ENCODE measurements at regions not wholly inside any gene's neighbourhood (a gene's known extent, or its start where the extent isn't known, plus 50 kb on each side); places are given as distances from the start of the nearest gene placed in this dataset.
A peak's percentile ranks its signal among the peaks of the same experiment; 100 is the strongest.

DNA sequence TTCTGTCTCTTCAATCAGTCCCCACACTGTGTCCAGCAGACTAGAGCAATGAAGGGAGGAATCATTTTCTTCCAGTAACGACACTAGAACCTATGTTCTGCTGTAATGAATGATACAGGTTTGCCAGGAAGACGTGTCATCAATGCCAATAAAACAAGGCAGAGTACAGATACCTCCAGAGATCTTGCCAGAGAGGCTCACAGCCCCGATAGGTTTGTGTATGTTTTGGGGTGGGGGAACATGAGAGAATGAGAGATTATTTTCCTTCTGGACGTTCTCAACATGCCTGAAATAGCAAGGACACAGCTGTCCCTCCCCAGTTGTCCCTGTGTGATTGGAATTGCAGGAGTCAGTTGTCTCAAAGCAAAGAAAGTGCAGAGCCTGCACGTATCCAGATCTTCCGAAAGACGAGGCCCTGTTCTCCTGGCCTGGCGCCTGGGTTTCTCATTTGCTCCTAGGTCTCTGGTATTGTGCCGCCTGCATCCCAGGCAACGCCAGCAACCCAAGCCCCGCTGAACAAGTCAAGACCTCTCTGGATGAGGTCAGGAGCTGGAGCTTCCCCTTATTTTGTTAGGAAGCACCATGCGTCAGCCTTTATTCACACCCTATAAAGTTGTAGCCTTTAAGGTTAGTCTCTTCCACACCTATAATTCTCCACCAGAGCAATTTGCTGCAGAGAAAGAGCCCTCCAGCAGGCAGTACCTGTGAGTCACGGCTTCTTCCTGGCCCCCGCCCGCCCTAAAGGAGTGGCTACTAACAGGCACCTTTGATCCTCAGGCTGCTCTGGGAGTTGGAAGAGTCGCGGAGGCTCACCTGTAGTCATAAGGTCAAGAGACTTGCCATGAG, 130.5 kb downstream of the TOMM20 start:
- no peak overlapping the region for H3K4me3 ChIP-seq (ENCODE audit: low read depth, low read length)
- H3K36me3 ChIP-seq (ENCODE audit: control insufficient read depth in 1 of 2, insufficient read depth in 2 of 2, low read length in 2 of 2) = no peaks in the 10 kb centered on the region
- H2AK5ac ChIP-seq (ENCODE audit: low read length) = no peak overlapping the region

GRCh38 chr1:234997201-234997895, 131.3 kb downstream of the TOMM20 start:
- H2AFZ ChIP-seq (ENCODE audit: insufficient read depth, low read length, poor library complexity) = peak overlapping the region; percentile 71
- H4K8ac ChIP-seq (ENCODE audit: low read depth, low read length) = peak overlapping the region; percentile 82
- no peak overlapping the region for H3K23ac ChIP-seq (ENCODE audit: low read length)
- peak overlapping the region; percentile 85 for H2BK5ac ChIP-seq (ENCODE audit: low read depth, low read length, poor library complexity)
- peak overlapping the region; percentile 83 for H3K18ac ChIP-seq (ENCODE audit: low read length)
- H2BK120ac ChIP-seq (ENCODE audit: insufficient read depth, low read length, poor library complexity) = peak overlapping the region; percentile 94
- H4K91ac ChIP-seq (ENCODE audit: low read depth, low read length) = peak overlapping the region; percentile 89
- peak overlapping the region; percentile 20 for H4K12ac ChIP-seq (ENCODE audit: low read depth, low read length)
- H3K79me1 ChIP-seq (ENCODE audit: low read length) = peaks cover 33% of the 10 kb centered on the region
- peak; percentile 90 to 94 for DNase-seq
- peak overlapping the region; percentile 93 for H2BK12ac ChIP-seq (ENCODE audit: low read length)
- H2AK5ac ChIP-seq (ENCODE audit: low read length) = peak overlapping the region; percentile 28
- H3K4me1 ChIP-seq (ENCODE audit: control insufficient read depth in 1 of 2, insufficient read depth in 2 of 2, low read length in 2 of 2) = peaks cover 27 to 34% of the 10 kb centered on the region in 2 experiments
- no CpG with 5 or more reads among the region's 16 CpGs for WGBS (ENCODE audit: extremely low coverage, insufficient coverage, insufficient read length)
- H3K4me2 ChIP-seq (ENCODE audit: low read length) = no peak overlapping the region
- peak overlapping the region; percentile 93 for H3K14ac ChIP-seq (ENCODE audit: low read length)
- no peaks in the 10 kb centered on the region for H3K27me3 ChIP-seq (ENCODE audit: insufficient read depth, low read length)
- no peak overlapping the region for H3K9ac ChIP-seq (ENCODE audit: low read length)
- H3K4ac ChIP-seq (ENCODE audit: low read depth, low read length) = peak overlapping the region; percentile 39
- H3K27ac ChIP-seq (ENCODE audit: low read depth, low read length) = peak overlapping the region; percentile 84
- no peaks in the 10 kb centered on the region for H3K36me3 ChIP-seq (ENCODE audit: control insufficient read depth in 1 of 2, insufficient read depth in 2 of 2, low read length in 2 of 2)
- no peak overlapping the region for H3K4me3 ChIP-seq (ENCODE audit: low read depth, low read length)
- H3K9me3 ChIP-seq (ENCODE audit: insufficient read depth, low read depth, low read length) = no peaks in the 10 kb centered on the region
- H3K79me2 ChIP-seq (ENCODE audit: control insufficient read depth, insufficient read depth, low read length, poor library complexity) = peaks cover 6% of the 10 kb centered on the region

More for the DNA sequence above, 130.5 kb downstream of the TOMM20 start:
- H3K4me1 ChIP-seq (ENCODE audit: control insufficient read depth in 1 of 2, insufficient read depth in 2 of 2, low read length in 2 of 2) = peaks cover 27 to 34% of the 10 kb centered on the region in 2 experiments
- no CpG with 5 or more reads among the region's 17 CpGs for WGBS (ENCODE audit: extremely low coverage, insufficient coverage, insufficient read length)
- peaks cover 33% of the 10 kb centered on the region for H3K79me1 ChIP-seq (ENCODE audit: low read length)
- peak overlapping the region; percentile 20 for H4K12ac ChIP-seq (ENCODE audit: low read depth, low read length)
- H3K18ac ChIP-seq (ENCODE audit: low read length) = peak overlapping the region; percentile 42
- H3K9ac ChIP-seq (ENCODE audit: low read length) = no peak overlapping the region
- H4K8ac ChIP-seq (ENCODE audit: low read depth, low read length) = peak overlapping the region; percentile 82
- peak overlapping the region; percentile 84 for H3K27ac ChIP-seq (ENCODE audit: low read depth, low read length)
- H2AFZ ChIP-seq (ENCODE audit: insufficient read depth, low read length, poor library complexity) = no peak overlapping the region
- H4K91ac ChIP-seq (ENCODE audit: low read depth, low read length) = peak overlapping the region; percentile 89
- no peaks in the 10 kb centered on the region for H3K9me3 ChIP-seq (ENCODE audit: insufficient read depth, low read depth, low read length)
- peaks cover 6% of the 10 kb centered on the region for H3K79me2 ChIP-seq (ENCODE audit: control insufficient read depth, insufficient read depth, low read length, poor library complexity)
- H3K23ac ChIP-seq (ENCODE audit: low read length) = no peak overlapping the region
- peak overlapping the region; percentile 87 for H2BK12ac ChIP-seq (ENCODE audit: low read length)
- H3K27me3 ChIP-seq (ENCODE audit: insufficient read depth, low read length) = no peaks in the 10 kb centered on the region
- peak overlapping the region; percentile 94 for H2BK120ac ChIP-seq (ENCODE audit: insufficient read depth, low read length, poor library complexity)
- H3K14ac ChIP-seq (ENCODE audit: low read length) = peak overlapping the region; percentile 55
- H3K4ac ChIP-seq (ENCODE audit: low read depth, low read length) = peak overlapping the region; percentile 39
- DNase-seq = peak; percentile 77 to 82
- peak overlapping the region; percentile 15 for H3K4me2 ChIP-seq (ENCODE audit: low read length)
- H2BK5ac ChIP-seq (ENCODE audit: low read depth, low read length, poor library complexity) = peak overlapping the region; percentile 73

GRCh38 chr1:234996245-234996757, 132.3 kb downstream of the TOMM20 start:
- H3K18ac ChIP-seq (ENCODE audit: low read length) = no peak overlapping the region
- H3K4me3 ChIP-seq (ENCODE audit: low read depth, low read length) = no peak overlapping the region
- whole genome bisulfite sequencing (ENCODE audit: extremely low coverage, insufficient coverage, insufficient read length) = no CpG with 5 or more reads among the region's 9 CpGs
- H4K8ac ChIP-seq (ENCODE audit: low read depth, low read length) = no peak overlapping the region
- H3K4me1 ChIP-seq (ENCODE audit: control insufficient read depth in 1 of 2, insufficient read depth in 2 of 2, low read length in 2 of 2) = peaks cover 27 to 33% of the 10 kb centered on the region in 2 experiments
- H3K14ac ChIP-seq (ENCODE audit: low read length) = no peak overlapping the region
- no peaks in the 10 kb centered on the region for H3K27me3 ChIP-seq (ENCODE audit: insufficient read depth, low read length)
- peaks cover 32% of the 10 kb centered on the region for H3K79me1 ChIP-seq (ENCODE audit: low read length)
- H4K12ac ChIP-seq (ENCODE audit: low read depth, low read length) = no peak overlapping the region
- H2BK120ac ChIP-seq (ENCODE audit: insufficient read depth, low read length, poor library complexity) = no peak overlapping the region
- no peaks in the 10 kb centered on the region for H3K9me3 ChIP-seq (ENCODE audit: insufficient read depth, low read depth, low read length)
- no peak overlapping the region for H3K27ac ChIP-seq (ENCODE audit: low read depth, low read length)
- H4K91ac ChIP-seq (ENCODE audit: low read depth, low read length) = no peak overlapping the region
- H2BK12ac ChIP-seq (ENCODE audit: low read length) = no peak overlapping the region
- no peak overlapping the region for H2AFZ ChIP-seq (ENCODE audit: insufficient read depth, low read length, poor library complexity)
- H3K4me2 ChIP-seq (ENCODE audit: low read length) = no peak overlapping the region
- H2AK5ac ChIP-seq (ENCODE audit: low read length) = no peak overlapping the region
- no peak overlapping the region for H3K9ac ChIP-seq (ENCODE audit: low read length)
- H3K4ac ChIP-seq (ENCODE audit: low read depth, low read length) = no peak overlapping the region
- no peak overlapping the region for H2BK5ac ChIP-seq (ENCODE audit: low read depth, low read length, poor library complexity)
- H3K79me2 ChIP-seq (ENCODE audit: control insufficient read depth, insufficient read depth, low read length, poor library complexity) = peaks cover 6% of the 10 kb centered on the region
- H3K36me3 ChIP-seq (ENCODE audit: control insufficient read depth in 1 of 2, insufficient read depth in 2 of 2, low read length in 2 of 2) = no peaks in the 10 kb centered on the region
- H3K23ac ChIP-seq (ENCODE audit: low read length) = no peak overlapping the region
- DNase-seq = no peak

DNA sequence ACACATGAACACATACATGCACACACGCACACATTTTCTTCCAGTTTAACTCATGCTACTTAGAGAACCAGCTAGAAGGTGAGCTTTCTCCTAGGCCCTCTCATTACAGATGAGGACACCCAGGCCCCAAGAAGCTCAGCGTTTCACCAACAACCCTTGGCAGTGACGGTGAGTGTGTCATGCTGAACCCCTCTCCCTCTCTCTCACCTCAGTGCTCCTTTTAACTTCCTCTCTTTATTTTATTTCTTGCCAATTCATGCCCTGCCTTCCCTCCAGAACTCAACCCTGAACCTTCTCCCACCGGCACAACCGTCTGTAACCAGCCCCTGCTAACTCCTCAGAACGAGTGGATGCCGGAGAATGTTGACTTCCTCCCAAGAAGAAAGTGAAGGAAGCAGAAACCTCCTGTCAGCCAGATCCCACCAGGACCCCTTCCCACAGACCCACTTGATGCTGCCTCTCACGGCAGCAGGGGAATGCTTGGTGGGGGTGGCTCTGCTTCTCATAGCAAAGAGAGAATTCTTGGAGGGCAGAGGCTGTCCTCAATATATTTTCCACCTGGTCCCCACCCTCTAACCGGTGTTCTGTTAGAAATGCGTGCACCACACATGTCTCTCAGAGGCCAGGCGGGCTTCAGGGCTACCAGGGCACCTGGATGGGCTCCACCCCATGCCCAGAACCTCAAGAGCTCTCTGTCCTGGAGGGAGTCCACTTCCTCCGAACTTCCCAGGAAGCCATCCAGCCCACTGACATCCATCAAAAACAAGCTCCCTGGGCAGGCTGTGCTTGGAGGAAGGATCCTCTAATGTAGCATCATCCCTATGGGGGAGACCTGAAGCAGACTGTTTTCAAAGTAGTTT, 134.0 kb downstream of the TOMM20 start:
- Histone ChIP-seq H3K4me2 (ENCODE audit: low read length) (no peak overlapping the region), H2BK12ac (ENCODE audit: low read length) (peak overlapping the region; percentile 29), H3K27ac (ENCODE audit: low read depth, low read length) (no peak overlapping the region), H4K91ac (ENCODE audit: low read depth, low read length) (peak overlapping the region; percentile 40), H3K9me3 (ENCODE audit: insufficient read depth, low read depth, low read length) (no peaks in the 10 kb centered on the region), H3K23ac (ENCODE audit: low read length) (no peak overlapping the region), H3K79me2 (ENCODE audit: control insufficient read depth, insufficient read depth, low read length, poor library complexity) (peaks cover 3% of the 10 kb centered on the region), H3K14ac (ENCODE audit: low read length) (no peak overlapping the region), H2BK5ac (ENCODE audit: low read depth, low read length, poor library complexity) (no peak overlapping the region), H3K36me3 (ENCODE audit: control insufficient read depth in 1 of 2, insufficient read depth in 2 of 2, low read length in 2 of 2) (no peaks in the 10 kb centered on the region), H3K4me1 (ENCODE audit: control insufficient read depth in 1 of 2, insufficient read depth in 2 of 2, low read length in 2 of 2) (peaks cover 28 to 29% of the 10 kb centered on the region in 2 experiments), H3K9ac (ENCODE audit: low read length) (no peak overlapping the region), H3K79me1 (ENCODE audit: low read length) (peaks cover 30% of the 10 kb centered on the region), H3K18ac (ENCODE audit: low read length) (no peak overlapping the region), H3K4me3 (ENCODE audit: low read depth, low read length) (no peak overlapping the region), H2BK120ac (ENCODE audit: insufficient read depth, low read length, poor library complexity) (peak overlapping the region; percentile 41), H3K4ac (ENCODE audit: low read depth, low read length) (no peak overlapping the region), H2AK5ac (ENCODE audit: low read length) (peak overlapping the region; percentile 70), H4K8ac (ENCODE audit: low read depth, low read length) (peak overlapping the region; percentile 10), H4K12ac (ENCODE audit: low read depth, low read length) (no peak overlapping the region), H2AFZ (ENCODE audit: insufficient read depth, low read length, poor library complexity) (no peak overlapping the region), H3K27me3 (ENCODE audit: insufficient read depth, low read length) (no peaks in the 10 kb centered on the region)
- DNase-seq = no peak
- WGBS (ENCODE audit: extremely low coverage, insufficient coverage, insufficient read length) = no CpG with 5 or more reads among the region's 12 CpGs
